GM12878 (cell line): ENCODE measurements at regions not wholly inside any gene's neighbourhood (a gene's known extent, or its start where the extent isn't known, plus 50 kb on each side); places are given as distances from the start of the nearest gene placed in this dataset.

ENCODE experiments used
- ATAC-seq: fragments of 200-7000 bp; cut with Tn5 transposase; 3 replicates; pipeline ENCODE4 v1.9.1; 2020; ENCODE audit warnings: mild to moderate bottlenecking, moderate library complexity
- BruUV-seq: library from RNA; stranded (reverse); fragments of 400-500 nt; replicated peaks from 2 replicates; lab custom pipeline; 2021; lab: Mats Ljungman, UMichigan
- CTCF ChIA-PET: fragments of 300-600 bp; sonication (Branson Sonifier 250); formaldehyde crosslinking; extraction: SDS; loops from one replicate; lab custom pipeline; 2021; ENCODE audit warnings: inconsistent platforms; lab: Yijun Ruan, JAX
- POLR2A ChIA-PET: fragments of 350-600 bp; formaldehyde crosslinking; extraction: SDS; loops from one replicate; lab custom pipeline; 2021; ENCODE audit warnings: inconsistent platforms; lab: Charles Lee
- RAD21 ChIA-PET: fragments of 300-600 bp; sonication (Branson Sonifier 250); formaldehyde crosslinking; loops from one replicate; lab custom pipeline; 2023; ENCODE audit warnings: antibody characterized with exemption; ENCODE audit not compliant: unreplicated experiment; lab: Charles Lee
- SMC1A ChIA-PET: fragments of 300-600 bp; sonication (Branson Sonifier 250); formaldehyde crosslinking; loops from one replicate; lab custom pipeline; 2023; ENCODE audit not compliant: unreplicated experiment, uncharacterized antibody; lab: Charles Lee
- DNase-seq: peaks from one replicate; pipeline ENCODE4 v3.0.0-alpha.2; 2011; ENCODE audit warnings: low read depth, low spot score
- FAIRE-seq: peaks from 3 replicates; lab custom pipeline; 2011; peaks lifted over from hg19 to GRCh38; lab: Jason Lieb, UNC
- H2AFZ ChIP-seq: 2 replicates; pipeline ENCODE4 v1.6.0; 2011; ENCODE audit warnings: low read depth, low read length, control low read depth; ENCODE audit not compliant: control insufficient read depth
- H3K27ac ChIP-seq: 2 replicates; pipeline ENCODE4 v1.5.1; 2011; ENCODE audit warnings: control low read depth; ENCODE audit not compliant: control insufficient read depth, insufficient read depth
- H3K27me3 ChIP-seq, 2 experiments: replicated peaks in 1 of 2; 2 replicates each; pipeline versions ENCODE4 v1.6.0 to v1.6.1; 2011; ENCODE audit warnings: low read length in 1 of 2; ENCODE audit not compliant: control insufficient read depth in 2 of 2, insufficient read depth in 2 of 2
- H3K36me3 ChIP-seq, 2 experiments: 2 replicates each; pipeline ENCODE4 v1.5.1; 2011; ENCODE audit warnings: low read length in 1 of 2; ENCODE audit not compliant: control insufficient read depth in 2 of 2, insufficient read depth in 2 of 2
- H3K4me1 ChIP-seq: 2 replicates; pipeline ENCODE4 v1.6.1; 2011; ENCODE audit warnings: mild to moderate bottlenecking, low read length, moderate library complexity, mixed read lengths; ENCODE audit not compliant: control insufficient read depth, insufficient read depth
- H3K4me2 ChIP-seq: 2 replicates; pipeline ENCODE4 v1.6.0; 2011; ENCODE audit warnings: control low read depth; ENCODE audit not compliant: control insufficient read depth, insufficient read depth
- H3K4me3 ChIP-seq: fragments of 200-600 bp; sonication (generic); 2 replicates; pipeline ENCODE4 v1.5.1; 2016
- H3K79me2 ChIP-seq: 2 replicates; pipeline ENCODE4 v1.6.0; 2011; ENCODE audit warnings: low read length; ENCODE audit not compliant: control insufficient read depth, insufficient read depth
- H3K9ac ChIP-seq: 2 replicates; pipeline ENCODE4 v1.8.0; 2011; ENCODE audit warnings: low read length, control low read depth, mixed read lengths; ENCODE audit not compliant: control insufficient read depth, insufficient read depth
- H3K9me3 ChIP-seq: replicated peaks from 3 replicates; pipeline ENCODE4 v1.5.1; 2011; ENCODE audit warnings: mild to moderate bottlenecking, low read length; ENCODE audit not compliant: control insufficient read depth, insufficient read depth
- H4K20me1 ChIP-seq: 2 replicates; pipeline ENCODE4 v1.6.0; 2011; ENCODE audit not compliant: control insufficient read depth, insufficient read depth
- BACH1 ChIP-seq: fragments of 450-650 bp; IDR thresholded peaks from 2 replicates; pipeline ENCODE4 v1.6.1; 2017; ENCODE audit warnings: mild to moderate bottlenecking, borderline replicate concordance
- CEBPB ChIP-seq, 2 experiments: fragments of 150-350 bp in 1 of 2; IDR thresholded peaks; 2 replicates each; pipeline ENCODE4 v1.6.1; 2012 to 2014; ENCODE audit warnings: low read depth in 2 of 2, low read length in 2 of 2, borderline replicate concordance in 1 of 2, inconsistent platforms in 1 of 2
- CUX1 ChIP-seq: IDR thresholded peaks from 2 replicates; pipeline ENCODE4 v1.6.1; 2012; ENCODE audit warnings: improper control_type of control experiment, low read depth, low read length; ENCODE audit not compliant: insufficient replicate concordance
- E4F1 ChIP-seq: fragments of 450-650 bp; IDR thresholded peaks from 2 replicates; pipeline ENCODE4 v1.6.1; 2018; ENCODE audit warnings: borderline replicate concordance, mild to moderate bottlenecking; ENCODE audit not compliant: partially characterized antibody
- EGR1 ChIP-seq, 2 experiments: IDR thresholded peaks; 1 replicate in 1 of 2; 2 replicates in 1 of 2; pipeline ENCODE4 v1.6.1; 2011 to 2012; ENCODE audit warnings: low read depth in 2 of 2, low read length in 2 of 2, borderline replicate concordance in 1 of 2, mild to moderate bottlenecking in 1 of 2, moderate library complexity in 1 of 2
- HDAC6 ChIP-seq: fragments of 200-600 bp; sonication (generic); IDR thresholded peaks from one replicate; pipeline ENCODE4 v1.8.0; 2017; ENCODE audit warnings: antibody characterized with exemption; ENCODE audit not compliant: unreplicated experiment
- HDGF ChIP-seq: fragments of 450-650 bp; IDR thresholded peaks from 2 replicates; pipeline ENCODE4 v1.6.1; 2016; ENCODE audit warnings: antibody characterized with exemption
- SMAD1 ChIP-seq: fragments of 450-650 bp; IDR thresholded peaks from 2 replicates; pipeline ENCODE4 v1.6.1; 2018; ENCODE audit warnings: mild to moderate bottlenecking, low read depth; ENCODE audit not compliant: partially characterized antibody
- ZNF687 ChIP-seq: fragments of 450-650 bp; IDR thresholded peaks from 2 replicates; pipeline ENCODE4 v1.6.1; 2017; ENCODE audit warnings: mild to moderate bottlenecking, moderate library complexity
- WGBS: methylation state at CpG from one replicate; pipeline ENCODE4 v1.1.6; 2016; ENCODE audit warnings: low lambda C conversion rate; ENCODE audit not compliant: insufficient replicate concordance, insufficient coverage; ENCODE audit errors: missing lambda C conversion rate; 5-methylcytosine and 5-hydroxymethylcytosine counted together
- in situ Hi-C: fragments of 300-500 bp; cut with MboI; formaldehyde crosslinking; loops from 9 replicates; pipeline ENCODE4 v1.14.3; 2018; ENCODE audit warnings: mixed read lengths
- intact Hi-C: fragments of 100-400 bp; cut with micrococcal nuclease; formaldehyde crosslinking; loops from one replicate; pipeline ENCODE4 v1.14.2; 2022; ENCODE audit not compliant: unreplicated experiment

- TF ChIP-seq ZNF687 (no peak), BACH1 (no peak), HDGF (no peak), EGR1 (IDR thresholded peaks at IDR 0.05; ENCODE audit: borderline replicate concordance in 1 of 2, low read depth in 2 of 2, low read length in 2 of 2) (no peak), E4F1 (no peak), SMAD1 (no peak)
Measured at GRCh38 chr18:14000884-14001283, 85.5 kb upstream of the MC2R start (continued).

- H3K27ac ChIP-seq = no peak overlapping the region
- H3K79me2 ChIP-seq = no peaks in the 10 kb centered on the region
- DNase-seq = no peak
- ChIA-PET RAD21 (no interaction called here), CTCF (no interaction called here), POLR2A (no interaction called here), SMC1A (no interaction called here)
- H3K36me3 ChIP-seq = no peaks in the 10 kb centered on the region
- H4K20me1 ChIP-seq = no peaks in the 10 kb centered on the region
- H3K9ac ChIP-seq = no peak overlapping the region
- no peak for ATAC-seq
- H2AFZ ChIP-seq = no peak overlapping the region
- H3K27me3 ChIP-seq = no peaks in the 10 kb centered on the region; a peak in 1 of 4 replicates
- BruUV-seq = no TSS peak
- no peaks in the 10 kb centered on the region for H3K9me3 ChIP-seq
- no peak overlapping the region for H3K4me2 ChIP-seq
- H3K4me1 ChIP-seq = no peaks in the 10 kb centered on the region
- in situ Hi-C loops (no loop called here), intact Hi-C loops (no loop called here)
- no peak for FAIRE-seq
- TF ChIP-seq CEBPB (IDR thresholded peaks at IDR 0.05; ENCODE audit: borderline replicate concordance in 1 of 2, low read depth in 2 of 2, low read length in 2 of 2) (no peak), CUX1 (no peak), HDAC6 (no peak)
- 26% methylated on average over 5 of the region's 5 CpGs for WGBS
- no peak overlapping the region for H3K4me3 ChIP-seq
Measured at GRCh38 chr18:13999231-13999630, 83.9 kb upstream of the MC2R start.
